ENCODE measurements at regions not wholly inside any gene's neighbourhood (a gene's known extent, or its start where the extent isn't known, plus 50 kb on each side); places are given as distances from the start of the nearest gene placed in this dataset.

GRCh38 chr6:168216117-168216516, 103.5 kb downstream of the DACT2 start:
- peak in 2 of 42 donors; percentile 20 to 30 for DNase-seq
- intact Hi-C loops (cut with DNase I), result no loop called here

GRCh38 chr6:168215121-168215808, 104.3 kb downstream of the DACT2 start:
- DNase-seq, result peak in 6 of 42 donors; percentile 4 to 34 (median 10)
- intact Hi-C loops (cut with DNase I), result no loop called here

DNA sequence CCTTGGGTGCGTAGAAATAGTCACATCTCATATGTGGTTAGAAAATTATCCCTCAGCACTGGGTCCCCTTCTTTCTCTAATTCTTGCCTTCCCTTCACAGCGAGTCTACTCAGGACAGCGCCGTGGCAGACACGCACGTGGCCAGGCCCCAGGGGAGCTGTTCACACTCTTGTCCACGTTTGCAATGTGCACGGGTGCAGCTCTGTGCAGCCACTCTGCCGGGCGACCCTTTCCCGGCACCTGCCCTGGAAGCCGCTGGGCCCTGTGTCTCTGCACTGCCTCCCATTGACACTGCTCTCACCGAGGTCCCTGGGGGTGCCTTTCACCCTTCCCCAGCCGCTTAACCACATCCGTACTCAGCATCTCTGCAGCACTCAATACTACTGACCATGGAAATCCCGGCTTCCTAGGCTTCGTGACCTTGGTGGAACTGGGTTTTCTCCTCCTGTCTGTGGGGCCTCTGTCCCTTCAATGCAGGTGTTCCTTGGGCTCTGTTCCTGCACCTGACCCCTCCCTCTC, 104.9 kb downstream of the DACT2 start:
- peak in 6 of 42 donors; percentile 3 to 37 (median 24) for DNase-seq
- intact Hi-C loops (cut with DNase I), result no loop called here

GRCh38 chr6:168213121-168213524, 106.5 kb downstream of the DACT2 start:
- DNase-seq, result peak in 9 of 42 donors; percentile 3 to 39 (median 10)
- intact Hi-C loops (cut with DNase I), result no loop called here

DNA sequence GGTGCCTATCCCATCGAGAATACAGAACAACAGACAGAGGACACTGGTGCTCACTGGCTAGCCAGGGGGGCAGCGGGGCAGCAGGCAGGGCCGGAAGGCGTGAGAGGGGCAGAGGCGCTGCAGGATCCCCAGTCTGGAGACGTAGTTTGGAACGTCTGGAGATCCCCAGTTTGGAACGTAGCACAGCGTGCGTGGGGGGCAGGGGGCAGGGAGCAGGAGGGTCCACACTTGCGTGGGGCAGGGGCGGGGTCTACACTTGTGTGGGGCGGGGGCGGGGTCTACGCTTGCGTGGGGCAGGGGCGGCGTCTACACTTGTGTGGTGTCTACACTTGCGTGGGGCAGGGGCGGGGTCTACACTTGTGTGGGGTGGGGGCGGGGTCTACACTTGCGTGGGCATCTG, 107.2 kb downstream of the DACT2 start:
- peak in 5 of 42 donors; percentile 1 to 23 (median 3) for DNase-seq
- intact Hi-C loops (cut with DNase I), result no loop called here

GRCh38 chr6:168211681-168212080, 107.9 kb downstream of the DACT2 start:
- peak in 2 of 42 donors; percentile 5 to 32 for DNase-seq
- intact Hi-C loops (cut with DNase I), result no loop called here

DNA sequence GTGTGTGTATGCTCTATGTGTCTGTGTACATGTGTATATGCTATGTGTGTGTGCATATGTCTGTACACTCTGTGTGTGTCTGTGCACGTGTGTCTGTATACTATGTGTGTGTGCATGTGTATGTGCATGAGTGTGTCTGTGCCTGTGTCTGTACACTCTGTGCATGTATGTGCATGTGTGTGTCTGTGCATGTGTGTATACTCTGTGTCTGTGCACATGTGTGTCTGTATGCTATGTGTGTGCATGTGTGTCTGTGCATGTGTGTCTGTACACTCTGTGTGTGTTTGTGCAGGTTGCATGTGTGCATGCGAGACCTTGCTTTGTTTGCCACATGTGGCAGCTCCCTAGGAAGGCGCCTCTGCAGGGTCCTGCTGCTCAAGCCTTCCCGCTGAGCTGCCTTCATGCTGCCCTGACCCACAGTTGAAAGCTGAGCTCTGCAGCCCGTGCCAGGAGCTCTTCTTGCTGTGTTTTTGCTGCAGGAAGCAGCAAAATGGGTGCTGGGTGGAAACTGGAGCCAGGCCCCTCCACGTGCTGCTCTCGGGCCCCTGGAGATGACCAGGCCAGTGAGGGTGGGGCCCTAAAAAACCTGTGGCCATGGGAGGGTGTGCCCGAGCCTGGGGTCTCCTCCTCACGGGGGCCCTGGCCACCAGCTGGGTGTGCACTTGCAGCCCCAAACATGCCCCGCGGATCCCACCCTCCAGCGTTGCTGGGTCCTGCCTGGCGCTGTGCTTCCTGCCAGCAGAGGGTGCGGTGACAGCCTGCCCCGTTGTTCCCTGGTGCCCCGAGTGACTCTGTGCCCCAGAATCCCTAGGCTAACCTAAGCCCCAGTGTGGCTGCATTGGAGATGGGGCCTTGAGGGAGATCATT, 109.1 kb downstream of the DACT2 start:
- peak in 3 of 42 donors; percentile 6 to 34 (median 7) for DNase-seq
- intact Hi-C loops (cut with DNase I), result no loop called here

GRCh38 chr6:168209420-168209819, 110.2 kb downstream of the DACT2 start:
- intact Hi-C loops (cut with DNase I), result no loop called here
- peak in 1 of 42 donors; percentile 6 for DNase-seq

GRCh38 chr6:168208854-168209253, 110.7 kb downstream of the DACT2 start:
- intact Hi-C loops (cut with DNase I), result no loop called here
- DNase-seq, result peak in 1 of 42 donors; percentile 18

- DNase-seq, result peak in 1 of 42 donors; percentile 9
Observed at GRCh38 chr6:168208402-168208801, 111.2 kb downstream of the DACT2 start.

GRCh38 chr6:168207421-168208175, 112.0 kb downstream of the DACT2 start:
- peak in 1 of 42 donors; percentile 14 for DNase-seq
- intact Hi-C loops (cut with DNase I), result no loop called here

More at GRCh38 chr6:168208402-168208801, 111.2 kb downstream of the DACT2 start:
- intact Hi-C loops (cut with DNase I), result no loop called here

DNA sequence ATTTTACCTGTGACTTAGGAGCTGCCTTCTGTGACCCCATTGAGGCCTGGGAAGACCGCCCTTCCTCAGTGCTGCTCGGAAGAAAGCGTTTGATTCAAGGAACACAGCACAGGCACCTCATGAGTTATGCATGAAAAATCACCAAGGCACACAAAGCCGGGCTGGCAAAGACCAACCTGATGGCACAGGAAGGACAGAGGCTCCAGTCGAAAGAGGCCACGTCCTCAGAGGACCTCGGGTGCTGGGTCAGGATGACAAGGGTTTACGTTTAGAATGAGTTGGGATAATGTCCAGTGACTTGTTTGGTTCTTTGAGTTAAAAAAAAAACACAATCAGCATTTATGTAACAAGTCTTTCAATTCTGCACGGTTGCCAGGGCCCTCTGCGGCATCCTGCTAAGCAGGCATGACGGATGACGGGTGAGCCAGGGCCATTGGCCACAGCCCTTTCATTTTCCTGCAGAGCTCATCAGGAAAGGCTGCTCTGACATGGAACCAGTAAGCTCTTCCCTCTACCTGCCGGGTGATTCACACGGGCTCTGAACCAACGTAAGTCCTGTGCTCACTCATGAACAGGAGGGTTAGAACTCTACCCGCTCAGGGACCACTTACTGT, 112.8 kb downstream of the DACT2 start:
- intact Hi-C loops (cut with DNase I), result no loop called here
- DNase-seq, result peak in 11 of 42 donors; percentile 9 to 61 (median 38)

DNA sequence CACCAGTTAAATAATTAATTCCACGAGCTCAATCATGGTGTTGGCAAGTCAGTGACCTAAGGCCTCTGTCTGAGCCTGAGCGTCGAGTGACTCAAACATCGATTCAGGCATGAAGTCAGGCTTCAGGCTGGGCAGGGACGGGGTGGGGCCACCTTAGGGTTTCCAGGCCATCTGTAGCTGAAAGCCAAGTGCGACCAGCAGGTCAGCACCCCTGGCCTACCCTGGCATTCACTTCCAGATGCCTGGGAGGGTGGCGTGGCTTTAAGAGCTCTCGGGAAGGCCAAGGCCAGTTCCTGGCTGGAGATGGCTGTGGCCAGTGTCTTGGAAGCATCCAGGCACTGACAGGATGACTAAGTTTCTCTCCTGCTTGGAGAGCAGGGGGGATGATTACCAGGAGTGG, 113.4 kb downstream of the DACT2 start:
- intact Hi-C loops (cut with DNase I), result no loop called here
- no peak for DNase-seq

GRCh38 chr6:168201799-168202198, 117.8 kb downstream of the DACT2 start:
- no peak for DNase-seq
- intact Hi-C loops (cut with DNase I), result no loop called here

DNA sequence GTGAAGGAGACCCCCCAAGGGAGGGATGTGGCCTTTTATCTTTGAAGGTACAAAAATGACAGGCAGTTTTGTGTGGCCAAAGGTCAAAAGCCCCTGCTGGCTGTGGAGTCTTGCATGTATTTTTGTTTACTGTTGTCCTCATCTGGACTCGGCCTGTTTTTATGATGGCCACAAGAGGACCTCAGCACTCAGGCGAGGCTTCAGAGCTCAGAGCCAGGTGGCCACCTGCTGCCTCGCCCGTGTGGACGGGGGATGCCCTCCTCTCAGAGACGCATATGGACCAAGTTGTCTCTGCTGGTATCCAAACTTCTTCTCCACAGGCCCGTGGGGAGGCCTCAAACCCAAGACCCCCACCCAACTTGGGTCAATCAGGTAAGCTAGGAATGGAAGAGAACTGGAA, 118.2 kb downstream of the DACT2 start:
- intact Hi-C loops (cut with DNase I), result no loop called here
- DNase-seq, result peak in 1 of 42 donors; percentile 13

- intact Hi-C loops (cut with DNase I), result no loop called here
- DNase-seq, result peak in 3 of 42 donors; percentile 4 to 13 (median 12)
Observed at GRCh38 chr6:168200571-168201134, 118.9 kb downstream of the DACT2 start.

GRCh38 chr6:168198302-168199180, 119.5 kb upstream of the FRMD1 start:
- DNase-seq, result peak in 8 of 42 donors; percentile 4 to 25 (median 9)
- intact Hi-C loops (cut with DNase I), result no loop called here

Measured in head of caudate nucleus (tissue), 42 donors.